Uterus (tissue), 2 donors: ENCODE measurements at regions not wholly inside any gene's neighbourhood (a gene's known extent, or its start where the extent isn't known, plus 50 kb on each side); places are given as distances from the start of the nearest gene placed in this dataset.

Experiments used
- CTCF ChIP-seq, 4 experiments: fragments of 200-600 bp in 2 of 4; fragments of 450-650 bp in 2 of 4; sonication (generic) in 2 of 4; IDR thresholded peaks; one replicate each; pipeline ENCODE4 v1.5.1; 2016 to 2019; ENCODE audit warnings: antibody characterized with exemption in 4 of 4, mild to moderate bottlenecking in 2 of 4, moderate library complexity in 1 of 4
- POLR2A ChIP-seq, 2 donors: fragments of 450-650 bp; IDR thresholded peaks; one replicate each; pipeline ENCODE4 v1.6.1; 2016; ENCODE audit warnings: antibody characterized with exemption in 2 of 2, mild to moderate bottlenecking in 1 of 2, moderate library complexity in 1 of 2

- TF ChIP-seq CTCF (IDR thresholded peaks at IDR 0.05) = no peak
- no peak for TF ChIP-seq POLR2A (IDR thresholded peaks at IDR 0.05)
These were observed 179.7 kb downstream of the IGLL1 start for GRCh38 chr22:23400286-23400981.
